ENCODE measurements at regions not wholly inside any gene's neighbourhood (a gene's known extent, or its start where the extent isn't known, plus 50 kb on each side); places are given as distances from the start of the nearest gene placed in this dataset.

- TF ChIP-seq CTCF (IDR thresholded peaks at IDR 0.05) (no peak), EZH2 (IDR thresholded peaks at IDR 0.05) (no peak)
Observed at GRCh38 chr22:44618400-44618799, 83.6 kb upstream of the PRR5 start.
